ENCODE measurements at regions not wholly inside any gene's neighbourhood (a gene's known extent, or its start where the extent isn't known, plus 50 kb on each side); places are given as distances from the start of the nearest gene placed in this dataset.
"Not testable (repeated sequence)": the region's sequence is repeated elsewhere in the genome, so short reads cannot be mapped to it uniquely, and the experiment has no call there.

DNA sequence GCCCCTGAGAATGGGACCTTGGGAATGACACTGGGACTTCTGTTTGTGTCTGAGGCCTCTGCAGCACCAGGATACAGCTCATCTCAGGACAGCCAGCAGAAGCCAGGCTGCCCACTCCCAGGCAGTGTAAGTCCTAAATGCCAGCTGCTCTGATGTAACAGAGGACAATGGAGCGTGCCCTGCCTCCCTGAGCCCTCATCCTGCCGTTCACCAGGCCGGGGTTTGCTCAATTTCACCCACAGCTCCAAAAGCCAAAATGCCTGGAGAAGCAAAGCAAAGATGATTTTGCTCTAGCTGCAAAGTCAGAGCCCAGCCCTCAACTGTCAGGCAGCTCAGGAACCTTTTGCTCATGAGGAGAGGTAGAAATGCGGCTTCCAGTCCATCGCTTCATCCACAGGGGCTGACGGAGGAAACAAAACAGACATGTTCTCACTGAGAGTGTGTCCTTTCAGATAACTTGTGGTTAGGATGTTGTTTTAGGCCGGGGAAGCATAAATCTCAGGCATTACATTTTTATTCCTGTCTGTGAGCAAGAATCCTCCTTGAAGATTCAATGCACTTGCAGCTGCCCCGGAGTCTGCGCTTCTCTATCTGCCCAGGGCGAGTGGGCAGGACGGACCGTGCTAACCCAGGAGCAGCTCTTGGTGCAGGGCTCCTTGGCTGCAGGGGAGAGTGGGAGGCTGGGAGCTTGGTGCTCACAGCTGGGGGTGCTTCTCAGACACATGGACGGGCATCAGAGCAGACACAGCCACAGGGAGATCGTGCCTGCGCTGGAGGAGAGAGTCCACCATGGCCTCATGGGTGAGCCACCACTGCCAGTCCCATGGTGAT lies 83.2 kb upstream of the CHST15 start:
- DNase-seq = no peak

DNA sequence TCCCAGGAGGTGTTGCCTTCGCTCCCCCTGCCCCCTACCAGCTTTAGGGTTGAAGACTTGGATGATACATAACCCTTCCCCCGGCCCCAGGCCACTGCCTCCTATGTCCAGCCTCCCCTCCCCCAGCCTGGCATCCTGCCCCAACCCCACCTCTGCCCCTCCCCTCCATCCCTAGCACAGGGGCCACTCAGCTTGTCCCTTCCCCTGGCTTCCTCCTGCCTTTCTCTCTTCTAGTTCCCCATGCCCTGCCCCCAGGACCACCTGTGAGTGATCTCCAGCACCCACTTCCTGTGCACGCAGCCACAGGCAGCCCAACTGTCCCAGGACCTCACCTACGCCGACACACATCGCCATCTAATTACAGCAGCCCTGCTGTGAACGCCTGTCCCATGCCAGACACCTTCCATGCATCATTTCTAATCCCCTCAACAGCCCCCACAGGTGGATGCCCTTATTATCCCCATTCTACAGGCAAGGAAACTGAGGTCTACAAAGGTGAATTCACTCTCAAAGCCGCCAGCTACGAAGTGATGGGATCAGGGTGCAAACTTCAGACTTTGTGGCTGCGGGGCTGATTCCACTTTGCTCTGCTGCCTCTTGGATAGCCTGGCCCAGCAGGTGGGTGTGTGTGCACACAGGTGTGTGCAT lies 82.4 kb upstream of the CHST15 start:
- no peak for DNase-seq

DNA sequence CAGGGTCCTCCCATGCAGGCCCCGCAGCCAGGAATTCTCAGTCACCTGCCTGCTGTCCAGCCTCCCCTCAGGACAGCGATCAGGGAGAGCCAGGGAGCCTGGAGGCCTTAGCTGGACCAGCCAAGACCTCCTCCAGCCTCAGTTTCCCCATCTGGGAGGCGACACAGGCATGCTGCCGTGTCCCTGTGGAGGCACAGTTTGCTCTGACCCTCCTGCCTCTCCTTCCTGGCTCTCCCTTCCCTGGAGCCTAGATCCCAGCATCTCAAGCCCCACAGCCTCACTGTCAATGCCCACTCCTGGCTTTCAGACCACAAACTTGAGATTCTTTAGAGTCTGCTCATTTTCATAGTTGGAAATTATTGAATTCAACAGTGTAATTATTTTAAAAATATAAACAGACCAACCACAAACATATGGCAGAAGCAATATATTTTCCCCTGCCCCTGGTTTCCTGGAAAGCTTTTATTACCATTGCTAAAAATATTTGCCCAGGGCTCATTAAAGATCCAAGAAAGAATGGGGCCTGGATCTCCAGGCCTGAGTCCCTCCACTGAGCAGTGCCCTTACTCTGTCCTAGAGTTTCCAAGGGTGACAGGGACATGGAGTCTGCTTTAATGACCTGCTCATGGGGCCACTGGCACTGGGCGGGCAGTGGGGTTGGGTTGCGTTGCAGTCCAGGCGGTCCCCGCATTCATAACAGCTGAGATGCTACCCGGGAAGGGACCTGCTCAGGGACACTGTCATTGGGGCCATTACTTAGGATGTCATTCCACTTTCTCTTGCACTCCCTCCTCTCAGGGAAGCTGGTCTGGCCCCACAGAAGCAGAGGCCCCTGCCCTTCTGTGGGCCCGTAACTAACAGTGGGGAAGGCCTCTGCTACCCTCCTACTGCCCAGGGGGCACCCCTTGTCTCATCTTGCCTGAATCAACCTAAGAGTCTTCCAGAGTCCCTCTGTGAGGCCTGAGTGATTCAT lies 81.6 kb upstream of the CHST15 start:
- DNase-seq = no peak

DNA sequence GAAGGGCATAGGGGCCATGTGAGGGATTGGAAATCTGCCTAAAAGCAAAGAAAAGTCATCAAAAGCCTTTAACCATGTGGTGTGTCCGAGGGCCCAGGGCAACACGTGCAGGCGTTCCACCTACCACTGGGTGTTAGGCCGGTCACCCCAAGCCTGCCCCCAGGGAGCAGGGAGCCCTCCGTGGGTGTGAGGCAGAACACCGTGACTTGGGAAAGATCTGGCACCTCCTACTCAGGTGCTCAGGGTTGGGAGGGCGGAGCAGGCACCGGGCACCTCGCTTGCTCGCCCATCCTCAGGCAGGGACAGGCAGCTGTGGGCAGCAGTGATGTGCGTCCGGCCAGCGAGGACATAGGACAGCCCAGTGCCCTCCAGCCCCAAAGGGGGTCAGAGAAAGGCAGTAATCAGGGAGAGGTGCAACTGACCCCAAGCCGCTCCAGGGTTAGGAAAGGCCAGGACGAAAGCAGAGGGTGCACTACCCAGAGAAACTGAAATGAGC lies 80.7 kb upstream of the CHST15 start:
- DNase-seq = no peak

DNA sequence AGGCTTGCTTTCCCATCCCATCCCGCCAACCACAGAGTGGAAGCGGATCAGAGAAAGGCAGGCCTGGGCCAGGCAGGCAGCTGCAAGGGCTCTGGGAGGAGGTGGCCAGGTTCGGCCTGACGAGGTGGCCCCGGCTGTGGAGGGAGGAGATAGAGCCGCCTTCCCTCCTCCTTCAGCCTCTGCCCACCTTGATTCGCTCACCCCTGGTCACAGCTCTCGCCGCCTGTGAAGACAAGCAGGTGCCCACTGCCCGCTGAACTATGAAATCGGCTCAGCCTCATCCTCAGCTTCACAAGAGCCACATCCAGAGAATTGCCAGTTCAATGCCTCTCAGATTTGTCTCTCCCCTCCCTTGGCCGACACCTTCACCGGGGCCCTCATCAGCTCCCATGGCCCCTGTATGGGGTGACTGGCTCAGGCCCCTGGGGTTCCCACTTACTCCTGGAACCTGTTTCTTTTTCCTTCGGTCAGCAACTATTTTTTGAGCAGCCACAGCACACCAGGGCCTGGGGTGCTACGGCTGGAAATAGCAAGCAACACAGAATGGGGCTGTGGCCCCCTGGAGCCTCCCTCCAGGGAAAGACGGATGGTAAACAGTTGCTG lies 80.0 kb upstream of the CHST15 start:
- DNase-seq = no peak

DNA sequence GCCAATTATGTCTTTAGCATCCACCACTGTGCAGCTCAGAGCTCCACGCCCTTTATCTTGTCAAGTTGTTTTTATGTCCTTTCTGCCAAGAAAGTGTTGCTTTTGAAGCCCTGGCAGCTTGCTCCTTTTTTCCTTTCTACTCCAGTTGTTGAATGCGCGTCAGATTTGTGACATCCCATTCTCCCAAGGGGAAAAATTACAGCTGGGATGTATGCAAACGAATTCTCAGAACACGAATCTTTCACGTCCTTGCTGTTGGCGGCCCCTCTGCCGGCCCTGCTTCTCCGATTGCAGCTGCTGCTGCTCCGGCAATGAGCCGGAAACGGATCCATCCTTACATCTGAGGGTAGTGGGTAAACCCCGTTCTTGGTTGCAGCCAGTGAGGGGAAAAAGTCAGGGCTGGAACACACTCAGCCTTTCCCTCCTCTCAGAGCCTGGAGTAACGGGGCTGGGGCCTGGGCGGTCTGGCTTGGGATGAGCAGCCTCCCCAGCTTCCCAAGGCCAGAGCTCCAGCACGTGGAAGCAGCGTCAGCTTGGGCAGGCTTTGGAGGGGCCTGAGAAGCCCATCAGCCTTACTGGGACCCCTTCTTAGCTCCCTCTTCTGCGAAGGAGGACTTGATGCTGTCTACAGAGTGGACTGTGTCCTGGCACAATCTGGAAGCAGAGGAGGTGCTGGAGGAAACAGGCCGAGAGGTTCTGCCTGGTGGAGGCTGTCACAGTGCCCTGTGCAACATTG lies 79.0 kb upstream of the CHST15 start:
- DNase-seq = no peak

DNA sequence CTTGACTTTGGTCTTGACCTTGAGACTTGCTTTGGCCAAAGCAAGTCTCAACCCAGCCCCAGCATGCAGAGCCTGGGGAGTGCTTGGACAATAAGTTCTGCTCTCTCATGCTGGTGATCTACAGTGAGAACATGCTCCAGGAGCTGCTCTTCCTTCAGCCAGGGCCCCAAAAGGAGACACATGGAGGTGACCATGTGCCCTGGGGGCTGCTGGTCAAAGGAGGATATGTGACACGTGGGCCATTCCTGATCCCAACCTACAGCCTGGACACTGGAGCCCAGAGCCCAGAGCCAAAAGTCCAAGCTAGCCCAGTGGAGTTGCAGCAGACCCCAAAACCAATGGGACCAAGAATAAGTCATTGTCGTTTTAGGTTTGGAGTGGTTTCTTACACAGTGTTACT lies 78.2 kb upstream of the CHST15 start:
- no peak for DNase-seq

DNA sequence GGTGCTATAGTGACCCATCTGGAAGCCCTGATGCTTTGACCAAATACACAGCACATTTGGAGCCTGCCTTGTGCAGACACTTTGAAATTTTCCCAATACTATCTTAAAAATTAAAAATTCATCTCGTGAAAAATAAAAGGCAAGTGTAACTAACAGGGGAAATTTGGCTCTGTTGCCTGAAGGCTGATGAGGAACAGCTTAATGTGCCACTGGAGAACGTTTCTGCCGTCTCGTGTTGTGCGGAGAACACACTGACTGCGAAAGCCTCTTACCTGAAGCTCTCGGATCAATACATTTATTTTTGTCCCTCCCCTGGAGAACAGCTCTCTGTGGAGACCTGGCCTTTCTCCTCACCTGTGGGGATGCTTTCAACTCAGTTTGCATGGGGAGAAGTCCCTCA lies 77.2 kb upstream of the CHST15 start:
- no peak for DNase-seq

DNA sequence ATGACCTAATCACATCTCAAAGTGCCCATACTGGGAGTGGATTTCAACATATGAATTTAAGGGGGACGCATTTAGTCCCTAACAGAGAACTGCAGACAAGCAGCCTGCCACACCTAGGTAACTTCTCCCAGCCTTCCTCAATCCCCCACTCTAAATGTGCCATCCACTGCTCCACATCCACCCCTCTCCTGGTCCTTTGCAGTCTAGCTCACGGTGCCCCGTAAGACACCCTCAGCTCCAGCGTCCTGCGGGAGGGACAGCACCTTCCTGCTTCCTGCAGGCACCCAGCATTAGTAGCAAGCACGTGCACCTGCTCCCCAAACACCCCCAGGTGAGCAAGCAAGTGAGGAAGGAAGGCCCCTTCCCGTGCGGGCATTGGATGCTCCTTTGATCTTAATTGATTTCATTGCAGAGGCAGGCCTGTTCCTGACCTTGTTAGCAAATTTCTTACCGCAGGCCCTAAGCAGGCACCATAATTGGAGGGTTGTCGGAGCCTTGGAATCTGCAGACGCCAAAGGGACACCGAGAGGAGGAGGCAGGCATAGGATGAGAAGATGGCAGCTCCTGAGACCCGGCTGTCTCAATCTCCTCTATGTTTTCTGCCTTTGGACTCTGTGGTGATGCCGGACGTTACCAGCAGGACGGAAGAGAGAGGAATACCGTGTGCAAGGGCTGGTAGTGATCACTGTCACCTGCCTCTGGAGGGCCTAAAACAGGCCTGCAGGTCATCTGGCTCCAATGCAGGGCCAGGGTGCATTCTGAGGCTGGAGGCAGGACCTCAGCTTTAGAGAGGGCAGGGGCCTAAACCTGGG lies 75.8 kb upstream of the CHST15 start:
- no peak for DNase-seq

DNA sequence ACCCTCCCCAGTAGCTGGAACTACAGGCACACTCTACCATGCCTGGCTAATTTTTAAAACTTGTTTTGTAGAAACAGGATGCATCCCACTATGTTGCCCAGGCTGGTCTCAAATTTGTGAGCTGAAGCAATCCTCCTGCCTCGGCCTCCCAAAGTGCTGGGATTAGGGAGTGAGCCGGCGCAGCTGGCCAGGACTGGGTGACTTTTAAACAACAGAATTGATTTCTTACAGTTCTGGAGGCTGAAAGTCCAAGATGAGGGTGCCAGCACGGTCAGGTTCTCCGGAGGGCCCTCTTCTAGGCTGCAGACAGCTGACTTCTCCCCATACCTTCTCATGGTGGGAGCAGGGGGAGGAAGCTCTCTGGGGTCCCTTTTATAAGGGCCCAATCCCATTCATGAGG lies 75.2 kb upstream of the CHST15 start:
- no peak for DNase-seq

DNA sequence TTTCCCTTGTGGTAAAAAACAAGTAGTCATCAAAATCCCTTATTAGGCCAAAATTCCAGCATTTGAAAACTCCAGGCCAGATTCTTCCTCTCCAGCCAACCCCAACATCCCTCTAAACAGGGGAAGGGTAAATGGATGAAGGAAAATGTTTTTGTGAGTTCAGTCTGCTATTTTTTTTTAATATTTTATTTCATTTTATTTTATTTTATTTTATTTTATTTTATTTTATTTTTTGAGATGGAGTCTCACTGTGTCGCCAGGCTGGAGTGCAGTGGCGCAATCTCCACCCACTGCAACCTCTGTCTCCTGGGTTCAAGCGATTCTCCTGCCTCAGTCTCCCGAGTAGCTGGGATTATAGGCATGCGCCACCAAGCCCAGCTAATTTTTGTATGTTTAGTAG lies 74.5 kb upstream of the CHST15 start:
- not testable (repeated sequence) for DNase-seq

DNA sequence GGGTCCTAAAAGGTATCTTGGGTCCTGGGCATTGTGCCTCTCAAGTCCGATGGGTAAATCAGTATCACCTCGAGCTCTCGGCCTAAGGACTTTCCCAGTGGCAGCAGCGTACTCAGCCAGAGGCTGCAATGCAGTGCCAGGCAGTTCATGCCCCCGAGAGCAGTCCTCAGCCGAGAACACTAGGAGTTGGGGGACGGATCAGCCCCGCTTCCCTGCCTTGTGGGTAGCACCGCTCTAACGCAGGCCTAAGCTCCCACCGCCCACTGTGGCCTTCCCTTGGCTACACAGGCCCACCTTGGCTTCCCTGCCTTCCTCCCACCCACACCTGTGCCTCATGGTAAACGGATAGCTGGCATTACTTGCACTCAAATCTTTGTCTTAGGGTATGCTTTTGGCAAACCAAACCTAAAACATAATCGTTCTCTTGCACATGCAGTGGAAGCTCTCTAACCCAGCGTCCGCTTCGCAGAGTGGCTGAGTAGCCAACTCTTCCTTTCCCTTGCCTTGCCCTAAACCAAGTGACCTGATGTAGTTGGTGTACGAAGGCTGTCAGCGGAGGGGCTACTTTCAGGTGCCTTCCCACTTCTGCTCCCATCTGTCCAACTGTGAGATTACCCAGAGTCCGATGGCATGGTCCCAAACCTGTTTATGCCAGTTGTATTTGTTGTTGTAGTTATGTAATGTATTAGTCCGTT lies 73.2 kb upstream of the CHST15 start:
- DNase-seq = no peak

DNA sequence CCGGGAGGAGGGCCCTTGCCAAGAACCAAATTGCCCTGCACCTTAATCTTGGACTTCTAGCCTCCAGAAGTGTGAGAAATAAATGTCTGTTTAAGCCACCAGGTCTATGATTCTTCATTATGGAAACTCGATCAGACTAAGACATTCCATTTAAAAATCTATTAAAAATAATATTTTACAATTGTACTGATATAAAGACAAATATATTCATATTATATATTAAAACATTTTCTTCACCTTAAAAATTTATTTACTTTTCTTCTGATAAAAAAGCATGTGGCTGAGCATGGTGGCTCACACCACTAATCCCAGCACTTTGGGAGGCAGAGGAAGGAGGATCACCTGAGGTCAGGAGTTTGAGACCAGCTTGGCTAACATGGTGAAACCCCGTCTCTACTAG lies 72.4 kb upstream of the CHST15 start:
- DNase-seq = no peak

DNA sequence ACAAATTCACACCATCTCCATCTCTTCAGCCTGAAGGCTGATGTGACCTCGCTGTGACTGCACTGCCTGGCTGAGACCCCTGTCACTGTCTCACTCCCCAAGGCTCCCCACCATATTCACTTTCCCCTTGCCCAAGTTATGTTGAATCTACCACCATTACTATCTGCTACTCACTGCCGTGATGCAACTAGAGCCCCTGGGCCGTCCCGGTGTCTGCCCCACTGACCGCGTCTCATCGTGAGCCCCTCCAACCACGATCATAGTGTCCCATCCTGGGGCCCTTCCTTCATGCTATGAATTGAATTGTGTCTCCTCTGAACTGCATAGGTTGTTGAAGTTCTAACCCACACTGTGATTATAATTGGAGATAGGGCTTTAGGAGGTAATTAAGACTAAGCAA lies 71.9 kb upstream of the CHST15 start:
- no peak for DNase-seq

DNA sequence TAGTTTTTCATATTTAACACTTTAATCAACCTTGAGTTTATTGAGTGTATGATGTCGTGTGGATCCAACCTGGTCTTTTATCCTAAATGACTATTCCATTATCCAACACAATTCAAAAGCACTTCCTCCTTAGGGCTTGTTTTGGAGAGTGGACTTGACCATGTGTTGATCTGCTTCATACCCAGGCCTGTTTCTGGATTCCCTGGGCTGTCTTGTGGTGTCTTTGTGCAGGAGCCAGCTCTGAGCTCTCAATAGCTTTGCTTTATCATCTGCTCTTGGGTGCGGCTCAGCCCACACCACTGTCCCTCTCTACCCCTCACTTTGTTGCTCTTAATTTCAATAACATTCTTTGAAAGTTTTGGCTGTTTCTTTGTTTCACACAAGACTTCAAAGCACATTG lies 70.9 kb upstream of the CHST15 start:
- DNase-seq = no peak

DNA sequence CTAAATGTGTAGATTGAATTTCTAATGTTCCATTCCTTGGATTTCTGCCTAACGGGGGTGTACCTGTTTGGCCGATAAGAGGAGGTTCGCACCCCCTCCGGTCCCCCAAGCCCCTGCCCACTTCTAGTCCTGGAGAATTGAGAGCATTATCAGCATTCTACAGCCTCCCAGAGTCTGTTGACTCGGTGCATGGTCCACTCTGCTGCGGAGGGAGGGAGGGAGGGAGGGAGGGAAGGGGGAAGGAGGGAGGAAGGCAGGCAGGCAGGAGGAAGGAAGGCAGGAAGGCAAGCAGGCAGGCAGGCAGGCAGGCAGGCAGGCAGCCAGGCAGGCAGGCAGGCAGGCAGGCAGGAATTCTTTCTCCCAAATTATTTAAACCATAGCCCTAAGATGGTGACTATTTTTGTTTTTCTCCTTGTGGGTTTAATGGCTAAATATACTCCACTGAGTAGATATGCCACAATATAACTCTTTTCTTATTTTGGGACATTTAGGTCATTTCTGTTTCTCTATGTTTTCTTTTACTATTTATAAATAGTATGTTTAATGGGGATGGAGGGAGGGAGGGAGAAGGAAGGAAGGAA lies 69.5 kb upstream of the CHST15 start:
- no peak for DNase-seq

DNA sequence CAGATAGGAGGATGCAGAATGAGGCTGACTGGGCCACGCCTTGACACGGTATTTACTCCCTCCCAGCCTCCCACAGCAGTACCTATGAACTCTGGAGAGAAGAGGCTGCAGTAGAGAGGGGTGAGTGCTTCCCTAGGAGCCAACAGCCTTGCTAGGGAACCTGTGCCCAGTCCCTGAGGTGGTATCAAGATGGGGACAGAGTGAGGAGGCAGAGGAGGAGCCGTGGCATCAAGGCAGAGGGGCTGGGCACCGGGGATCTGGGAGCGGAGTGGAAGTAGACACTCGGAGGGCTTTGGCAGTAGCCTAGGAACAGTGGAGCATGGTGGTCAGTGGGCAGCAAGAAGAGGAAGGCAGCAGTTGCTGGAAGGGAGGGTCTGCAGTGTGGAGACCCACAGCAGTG lies 68.7 kb upstream of the CHST15 start:
- no peak for DNase-seq

DNA sequence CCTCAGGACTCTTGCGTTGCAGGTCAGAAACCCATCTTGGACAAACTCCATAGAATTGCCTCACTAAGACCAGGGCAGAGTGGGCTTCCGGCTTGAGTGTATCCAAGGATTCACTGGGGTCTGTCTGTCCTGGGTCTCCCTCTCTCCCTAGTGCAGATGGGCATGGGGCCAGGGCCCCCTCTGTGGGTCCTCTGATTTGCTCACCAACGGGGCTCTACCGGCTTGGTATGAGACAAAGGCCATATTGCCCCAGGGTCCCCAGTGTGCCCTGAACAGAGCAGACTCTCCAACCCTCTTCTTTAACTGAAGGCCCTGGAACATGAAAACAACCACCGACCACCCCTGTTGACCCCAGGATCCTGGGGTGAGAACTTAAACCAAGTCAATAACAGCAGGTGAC lies 68.2 kb upstream of the CHST15 start:
- no peak for DNase-seq

DNA sequence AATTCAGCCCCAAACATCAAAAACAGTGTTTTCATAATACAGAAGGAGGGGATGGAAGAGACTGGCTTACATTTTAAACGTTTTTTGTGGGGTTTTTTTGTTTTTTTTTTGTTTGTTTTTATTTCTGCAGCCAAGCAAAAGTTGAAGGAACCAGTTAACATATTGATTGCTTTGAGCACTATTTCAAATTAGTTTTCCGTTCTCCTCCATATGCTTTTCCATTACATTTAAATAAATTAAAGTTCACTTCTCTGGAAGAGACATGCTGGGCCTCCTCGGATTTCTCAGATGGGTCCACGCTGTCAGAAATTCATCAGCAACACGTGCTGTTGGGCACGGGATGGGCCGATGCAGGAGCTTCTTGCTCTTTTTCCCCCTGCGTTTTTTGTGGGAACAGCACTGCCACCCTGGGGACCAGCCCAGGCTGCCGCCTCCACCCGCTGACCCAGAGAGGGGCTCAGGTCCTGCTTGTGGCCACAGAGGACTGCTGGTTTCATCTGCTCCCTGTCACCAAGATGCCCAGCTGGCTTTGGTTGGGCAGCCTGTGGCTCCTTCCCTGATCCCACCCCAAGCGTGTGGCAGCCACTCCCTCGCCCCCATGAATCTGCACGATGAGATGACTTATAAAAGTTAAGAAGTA lies 67.7 kb upstream of the CHST15 start:
- DNase-seq = no peak

DNA sequence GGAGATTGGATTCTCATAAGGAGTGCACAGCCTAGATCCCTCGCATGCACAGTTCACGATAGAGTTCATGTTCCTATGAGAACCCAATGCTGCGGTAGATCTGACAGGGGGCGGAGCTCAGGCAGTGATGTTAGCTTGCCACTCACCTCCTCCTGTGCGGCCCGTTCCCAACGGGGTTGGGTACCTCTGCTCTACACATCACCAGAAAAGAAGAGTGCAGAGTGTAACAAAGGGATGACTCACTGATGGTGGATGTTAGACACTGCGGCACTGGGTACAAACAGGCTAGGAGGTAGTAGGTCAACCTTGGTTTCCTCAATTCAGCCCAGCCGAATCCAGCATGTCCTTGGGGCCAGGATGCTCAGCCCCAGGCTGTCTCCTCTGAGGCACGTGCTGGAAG lies 66.8 kb upstream of the CHST15 start:
- DNase-seq = no peak

All from DMS153 (cell line).